ENCODE measurements at regions not wholly inside any gene's neighbourhood (a gene's known extent, or its start where the extent isn't known, plus 50 kb on each side); places are given as distances from the start of the nearest gene placed in this dataset.

- TF ChIP-seq CTCF (IDR thresholded peaks at IDR 0.05; ENCODE audit: insufficient read depth, low read length, severe bottlenecking), result no peak
- FAIRE-seq (no peak), DNase-seq (ENCODE audit: low read depth) (peak; percentile 96)
- no peaks in the 10 kb centered on the region for H3K36me3 ChIP-seq (ENCODE audit: control insufficient read depth, insufficient read depth, low read length)
- H3K4me3 ChIP-seq (ENCODE audit: low read depth, low read length), result no peak overlapping the region
- H3K27me3 ChIP-seq (ENCODE audit: control insufficient read depth, insufficient read depth, low read length), result no peaks in the 10 kb centered on the region
These were observed 274.9 kb downstream of the NR4A2 start for GRCh38 chr2:156057647-156058046.

- DNase-seq (ENCODE audit: low read depth) (peak; percentile 40), FAIRE-seq (no peak)
- no peaks in the 10 kb centered on the region for H3K36me3 ChIP-seq (ENCODE audit: control insufficient read depth, insufficient read depth, low read length)
These were observed 277.5 kb downstream of the NR4A2 start for GRCh38 chr2:156054983-156055382.

GRCh38 chr2:156046900-156047299 lies 285.6 kb downstream of the NR4A2 start:
- no peak for TF ChIP-seq CTCF (IDR thresholded peaks at IDR 0.05; ENCODE audit: insufficient read depth, low read length, severe bottlenecking)
- H3K4me3 ChIP-seq (ENCODE audit: low read depth, low read length), result no peak overlapping the region
- H3K36me3 ChIP-seq (ENCODE audit: control insufficient read depth, insufficient read depth, low read length), result no peaks in the 10 kb centered on the region
- no peaks in the 10 kb centered on the region for H3K27me3 ChIP-seq (ENCODE audit: control insufficient read depth, insufficient read depth, low read length)
- DNase-seq (ENCODE audit: low read depth) (no peak), FAIRE-seq (no peak)

More at GRCh38 chr2:156054983-156055382, 277.5 kb downstream of the NR4A2 start:
- H3K4me3 ChIP-seq (ENCODE audit: low read depth, low read length), result no peak overlapping the region
- no peaks in the 10 kb centered on the region for H3K27me3 ChIP-seq (ENCODE audit: control insufficient read depth, insufficient read depth, low read length)
- no peak for TF ChIP-seq CTCF (IDR thresholded peaks at IDR 0.05; ENCODE audit: insufficient read depth, low read length, severe bottlenecking)

- no peaks in the 10 kb centered on the region for H3K27me3 ChIP-seq (ENCODE audit: control insufficient read depth, insufficient read depth, low read length)
- FAIRE-seq (no peak), DNase-seq (ENCODE audit: low read depth) (no peak)
- no peaks in the 10 kb centered on the region for H3K36me3 ChIP-seq (ENCODE audit: control insufficient read depth, insufficient read depth, low read length)
- no peak overlapping the region for H3K4me3 ChIP-seq (ENCODE audit: low read depth, low read length)
- no peak for TF ChIP-seq CTCF (IDR thresholded peaks at IDR 0.05; ENCODE audit: insufficient read depth, low read length, severe bottlenecking)
These were observed 289.6 kb downstream of the NR4A2 start for GRCh38 chr2:156042895-156043294.

- no peaks in the 10 kb centered on the region for H3K27me3 ChIP-seq (ENCODE audit: control insufficient read depth, insufficient read depth, low read length)
- DNase-seq (ENCODE audit: low read depth) (no peak), FAIRE-seq (no peak)
- no peak overlapping the region for H3K4me3 ChIP-seq (ENCODE audit: low read depth, low read length)
- no peaks in the 10 kb centered on the region for H3K36me3 ChIP-seq (ENCODE audit: control insufficient read depth, insufficient read depth, low read length)
- no peak for TF ChIP-seq CTCF (IDR thresholded peaks at IDR 0.05; ENCODE audit: insufficient read depth, low read length, severe bottlenecking)
These were observed 294.5 kb downstream of the NR4A2 start for GRCh38 chr2:156038021-156038420.

- TF ChIP-seq CTCF (IDR thresholded peaks at IDR 0.05; ENCODE audit: insufficient read depth, low read length, severe bottlenecking), result no peak
- no peaks in the 10 kb centered on the region for H3K36me3 ChIP-seq (ENCODE audit: control insufficient read depth, insufficient read depth, low read length)
- DNase-seq (ENCODE audit: low read depth), result no peak
- H3K4me3 ChIP-seq (ENCODE audit: low read depth, low read length), result no peak overlapping the region
- no peaks in the 10 kb centered on the region for H3K27me3 ChIP-seq (ENCODE audit: control insufficient read depth, insufficient read depth, low read length)
- FAIRE-seq, result no peak
These were observed 295.0 kb downstream of the NR4A2 start for GRCh38 chr2:156037482-156037881.

Data from bronchial epithelial cell (primary cell).